Glutamatergic neuron (in vitro differentiated cells): ENCODE measurements at regions not wholly inside any gene's neighbourhood (a gene's known extent, or its start where the extent isn't known, plus 50 kb on each side); places are given as distances from the start of the nearest gene placed in this dataset.

Experiments
- DNase-seq: peaks from one replicate; pipeline ENCODE4 v3.0.0; 2022
- H3K27ac Mint-ChIP-seq: one replicate; pipeline ENCODE4 v1.8.0; 2020; ENCODE audit warnings: mild to moderate bottlenecking, mixed read lengths, inconsistent platforms; ENCODE audit not compliant: unreplicated experiment
- H3K27me3 Mint-ChIP-seq: one replicate; pipeline ENCODE4 v1.8.0; 2020; ENCODE audit warnings: mild to moderate bottlenecking, moderate library complexity, mixed read lengths, inconsistent platforms; ENCODE audit not compliant: unreplicated experiment
- H3K36me3 Mint-ChIP-seq: one replicate; pipeline ENCODE4 v1.8.0; 2020; ENCODE audit warnings: mild to moderate bottlenecking, mixed read lengths, inconsistent platforms; ENCODE audit not compliant: unreplicated experiment
- H3K4me1 Mint-ChIP-seq: one replicate; pipeline ENCODE4 v1.8.0; 2020; ENCODE audit warnings: mild to moderate bottlenecking, low read depth, mixed read lengths, inconsistent platforms; ENCODE audit not compliant: unreplicated experiment
- H3K4me3 Mint-ChIP-seq: one replicate; pipeline ENCODE4 v1.8.0; 2020; ENCODE audit warnings: mild to moderate bottlenecking, mixed read lengths, inconsistent platforms; ENCODE audit not compliant: unreplicated experiment
- H3K9me3 Mint-ChIP-seq: one replicate; pipeline ENCODE4 v1.8.0; 2020; ENCODE audit warnings: mild to moderate bottlenecking, moderate library complexity, mixed read lengths, inconsistent platforms; ENCODE audit not compliant: unreplicated experiment
- CTCF ChIP-seq: fragments of 200-600 bp; sonication (generic); IDR thresholded peaks from one replicate; pipeline ENCODE4 v1.5.0; 2021; ENCODE audit not compliant: partially characterized antibody, unreplicated experiment

- H3K36me3 Mint-ChIP-seq = peaks cover 5% of the 10 kb centered on the region
- no peaks in the 10 kb centered on the region for H3K9me3 Mint-ChIP-seq
- TF ChIP-seq CTCF = no peak
- H3K27ac Mint-ChIP-seq = no peak overlapping the region
- DNase-seq = no peak
- no peak overlapping the region for H3K4me3 Mint-ChIP-seq
- no peaks in the 10 kb centered on the region for H3K27me3 Mint-ChIP-seq
- H3K4me1 Mint-ChIP-seq = peaks cover 3% of the 10 kb centered on the region
Observed at GRCh38 chr14:82341261-82341810, 807.7 kb upstream of the SEL1L start.

GRCh38 chr14:82342596-82342995, 808.9 kb upstream of the SEL1L start:
- peaks cover 5% of the 10 kb centered on the region for H3K36me3 Mint-ChIP-seq
- H3K9me3 Mint-ChIP-seq = no peaks in the 10 kb centered on the region
- H3K4me1 Mint-ChIP-seq = peaks cover 3% of the 10 kb centered on the region
- no peak for DNase-seq
- H3K4me3 Mint-ChIP-seq = no peak overlapping the region
- H3K27ac Mint-ChIP-seq = no peak overlapping the region
- TF ChIP-seq CTCF = no peak
- H3K27me3 Mint-ChIP-seq = no peaks in the 10 kb centered on the region

- Mint-ChIP-seq H3K27ac (no peak overlapping the region), H3K9me3 (no peaks in the 10 kb centered on the region), H3K27me3 (no peaks in the 10 kb centered on the region), H3K4me1 (peaks cover 3% of the 10 kb centered on the region), H3K4me3 (no peak overlapping the region), H3K36me3 (peaks cover 5% of the 10 kb centered on the region)
- TF ChIP-seq CTCF = no peak
- no peak for DNase-seq
Observed at GRCh38 chr14:82345184-82345583, 811.5 kb upstream of the SEL1L start.

- H3K27ac Mint-ChIP-seq = no peak overlapping the region
- H3K9me3 Mint-ChIP-seq = peaks cover 1% of the 10 kb centered on the region
- no peaks in the 10 kb centered on the region for H3K36me3 Mint-ChIP-seq
- H3K27me3 Mint-ChIP-seq = no peaks in the 10 kb centered on the region
- TF ChIP-seq CTCF = no peak
- H3K4me1 Mint-ChIP-seq = no peaks in the 10 kb centered on the region
- no peak overlapping the region for H3K4me3 Mint-ChIP-seq
- no peak for DNase-seq
Observed at GRCh38 chr14:82354126-82354525, 820.5 kb upstream of the SEL1L start.

GRCh38 chr14:82359201-82359600, 825.5 kb upstream of the SEL1L start:
- no peak for TF ChIP-seq CTCF
- Mint-ChIP-seq H3K4me3 (no peak overlapping the region), H3K9me3 (no peaks in the 10 kb centered on the region), H3K4me1 (no peaks in the 10 kb centered on the region), H3K27ac (no peak overlapping the region), H3K36me3 (no peaks in the 10 kb centered on the region), H3K27me3 (no peaks in the 10 kb centered on the region)
- no peak for DNase-seq
